ENCODE measurements at regions not wholly inside any gene's neighbourhood (a gene's known extent, or its start where the extent isn't known, plus 50 kb on each side); places are given as distances from the start of the nearest gene placed in this dataset.

GRCh38 chr4:23245203-23245832 lies 552.6 kb downstream of the GBA3 start:
- no peak for TF ChIP-seq CTCF (IDR thresholded peaks at IDR 0.05)
- TF ChIP-seq EP300 (IDR thresholded peaks at IDR 0.05; ENCODE audit: low read depth): no peak
- no peak for TF ChIP-seq POLR2A (IDR thresholded peaks at IDR 0.05)

All from transverse colon (tissue), 3 donors.